DND-41 (cell line): ENCODE measurements at regions not wholly inside any gene's neighbourhood (a gene's known extent, or its start where the extent isn't known, plus 50 kb on each side); places are given as distances from the start of the nearest gene placed in this dataset.

Experiments
- CTCF ChIP-seq: IDR thresholded peaks from 2 replicates; pipeline ENCODE4 v1.5.1; 2012; ENCODE audit warnings: borderline replicate concordance, low read length, moderate library complexity, mild to moderate bottlenecking; ENCODE audit not compliant: poor library complexity, severe bottlenecking; ENCODE audit errors: extremely low read depth
- EZH2 ChIP-seq: IDR thresholded peaks from 3 replicates; pipeline ENCODE4 v1.6.1; 2012; ENCODE audit warnings: borderline replicate concordance, low read depth, mild to moderate bottlenecking, moderate library complexity, low read length, inconsistent platforms; ENCODE audit not compliant: severe bottlenecking

- TF ChIP-seq EZH2 = no peak
- TF ChIP-seq CTCF = no peak
Observed at GRCh38 chr15:26129852-26130251, 266.7 kb upstream of the ATP10A start.
